KBM-7 (cell line): ENCODE measurements at regions not wholly inside any gene's neighbourhood (a gene's known extent, or its start where the extent isn't known, plus 50 kb on each side); places are given as distances from the start of the nearest gene placed in this dataset.

Source experiments
- DNase-seq: peaks from one replicate; pipeline ENCODE4 v3.0.0-alpha.2; 2015
- in situ Hi-C: fragments of 300-500 bp; cut with MboI; formaldehyde crosslinking; loops from 2 replicates; pipeline ENCODE4 v1.14.3; 2020; ENCODE audit warnings: low sequenced_read_pairs, low pct_unique_long_range_greater_than_20kb, mixed read lengths

DNA sequence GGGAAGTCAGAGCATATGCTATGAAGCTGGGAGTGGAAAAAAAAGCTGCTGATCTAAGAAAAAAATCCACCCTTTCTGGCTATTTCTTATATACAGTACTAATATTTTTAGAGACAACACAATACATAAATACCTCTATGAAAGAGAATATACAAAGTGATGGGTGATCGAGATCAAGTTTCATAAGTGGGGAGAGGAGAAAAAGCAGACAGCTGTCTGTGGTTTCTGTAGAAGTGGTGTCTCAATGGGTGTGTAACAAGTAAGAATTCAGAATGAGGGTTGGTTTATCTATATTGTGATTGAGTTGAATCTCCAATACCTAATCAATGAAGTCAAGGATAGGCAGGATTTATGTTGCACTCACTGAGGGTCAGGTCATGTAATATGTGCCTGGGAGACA, 191.0 kb downstream of the HNMT start:
- in situ Hi-C loops = no loop called here
- no peak for DNase-seq

DNA sequence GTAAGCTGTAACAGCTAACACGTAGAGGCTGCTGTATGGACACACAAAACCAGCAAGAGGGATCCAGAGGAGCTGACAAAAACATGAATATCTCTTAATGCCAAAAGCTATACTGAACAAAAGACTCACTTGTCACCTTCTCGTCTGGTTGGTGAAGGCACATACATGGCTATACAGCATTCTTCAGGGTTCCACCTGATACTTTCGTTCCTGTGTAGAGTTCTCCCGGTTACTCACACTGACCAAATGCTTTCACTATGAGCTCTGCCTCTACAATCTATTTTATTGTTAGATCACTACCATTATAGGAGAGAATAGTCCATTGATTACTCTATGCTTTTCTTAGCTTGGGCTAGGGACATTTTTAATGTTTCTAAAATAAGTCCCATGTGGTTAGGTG, 193.1 kb downstream of the HNMT start:
- in situ Hi-C loops = no loop called here
- DNase-seq = no peak

DNA sequence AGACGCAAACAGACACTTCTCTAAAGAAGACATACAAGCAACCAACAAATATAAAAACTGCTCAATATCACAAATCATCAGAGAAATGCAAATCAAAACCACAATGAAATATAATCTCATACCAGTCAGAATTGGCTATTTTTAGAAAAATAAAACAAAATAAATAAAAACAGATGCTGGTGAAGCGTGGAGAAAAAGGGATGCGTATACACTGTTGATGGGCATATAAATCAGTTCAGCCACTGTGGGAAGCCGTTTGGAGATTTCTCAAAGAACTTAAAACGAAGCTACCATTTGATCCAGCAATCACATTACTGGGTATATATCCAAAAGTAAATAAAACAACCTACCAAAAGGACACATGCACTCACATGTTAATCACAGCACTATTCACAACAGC, 206.2 kb downstream of the HNMT start:
- no peak for DNase-seq
- in situ Hi-C loops = no loop called here

GRCh38 chr2:138171244-138171643, 207.0 kb downstream of the HNMT start:
- no peak for DNase-seq
- in situ Hi-C loops = no loop called here

DNA sequence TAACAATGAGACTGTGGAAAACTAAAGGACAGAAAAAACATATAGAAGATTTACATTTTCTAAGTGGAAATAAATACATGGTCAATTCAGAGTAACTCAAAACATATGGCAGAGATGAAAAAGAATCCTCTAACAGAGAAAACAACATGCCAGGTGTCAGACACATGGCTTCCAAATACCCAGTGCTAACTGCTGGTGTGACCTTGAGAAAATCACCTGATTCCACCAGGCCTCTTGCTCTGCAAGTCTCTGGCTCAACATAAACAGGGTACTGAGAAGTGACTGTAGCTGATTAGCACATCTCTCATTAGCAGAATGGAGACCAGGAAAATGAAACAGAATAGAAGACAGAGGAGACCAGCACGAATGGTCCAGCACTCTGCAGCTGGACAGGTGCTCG, 210.8 kb downstream of the HNMT start:
- DNase-seq = no peak
- in situ Hi-C loops = no loop called here

GRCh38 chr2:138176862-138177439, 212.7 kb downstream of the HNMT start:
- in situ Hi-C loops = no loop called here
- DNase-seq = no peak

DNA sequence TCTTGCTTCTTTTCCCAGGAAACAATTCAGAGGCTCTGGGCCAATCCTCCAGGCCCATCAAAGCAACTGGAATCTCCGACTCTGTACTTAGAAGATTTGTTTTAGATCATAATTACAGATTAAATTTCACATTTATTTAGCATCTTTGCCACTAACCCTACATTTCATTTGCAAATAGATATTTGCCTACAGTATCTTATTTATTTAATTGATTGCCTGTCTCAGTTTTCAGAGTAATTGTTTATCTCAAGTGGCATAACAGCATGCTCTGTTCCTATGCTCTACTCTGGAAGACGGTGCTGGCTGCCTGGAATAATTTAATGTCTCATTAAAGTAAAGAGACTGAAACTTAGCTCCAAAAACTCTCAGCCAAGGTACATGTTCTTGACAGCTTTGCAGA, 213.4 kb downstream of the HNMT start:
- in situ Hi-C loops = no loop called here
- no peak for DNase-seq

DNA sequence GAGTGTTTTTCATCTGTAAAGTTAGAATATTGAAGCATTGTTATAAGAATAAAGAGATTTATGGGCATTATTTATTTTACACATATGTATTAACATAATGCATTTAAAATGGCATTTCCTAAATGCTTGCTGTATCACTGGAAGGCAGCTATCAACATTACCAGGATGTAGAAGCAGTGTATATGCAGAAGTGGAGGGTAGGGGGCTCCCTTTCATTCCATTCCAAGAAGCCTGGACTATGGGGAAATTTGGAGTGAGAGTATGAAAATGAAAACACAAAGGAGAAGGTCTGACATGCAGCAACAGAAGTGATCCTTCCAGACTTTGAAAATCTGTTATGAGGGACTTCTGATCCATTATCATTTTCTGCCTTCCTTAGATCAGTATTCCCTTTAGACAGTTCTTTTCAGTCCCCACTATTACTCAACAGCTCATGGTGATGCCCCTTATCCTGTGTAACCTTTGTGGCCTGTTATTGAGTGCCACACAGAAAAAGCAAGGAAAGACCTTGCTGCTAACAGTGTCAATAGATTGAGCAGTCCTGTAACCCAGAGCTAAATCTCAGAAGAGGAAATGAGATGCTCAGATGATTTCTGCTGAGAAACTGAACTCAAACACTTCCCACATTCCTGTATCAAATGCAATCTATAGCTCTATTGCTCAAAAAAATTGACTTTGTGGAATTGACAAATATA, 216.6 kb downstream of the HNMT start:
- no peak for DNase-seq
- in situ Hi-C loops = no loop called here

DNA sequence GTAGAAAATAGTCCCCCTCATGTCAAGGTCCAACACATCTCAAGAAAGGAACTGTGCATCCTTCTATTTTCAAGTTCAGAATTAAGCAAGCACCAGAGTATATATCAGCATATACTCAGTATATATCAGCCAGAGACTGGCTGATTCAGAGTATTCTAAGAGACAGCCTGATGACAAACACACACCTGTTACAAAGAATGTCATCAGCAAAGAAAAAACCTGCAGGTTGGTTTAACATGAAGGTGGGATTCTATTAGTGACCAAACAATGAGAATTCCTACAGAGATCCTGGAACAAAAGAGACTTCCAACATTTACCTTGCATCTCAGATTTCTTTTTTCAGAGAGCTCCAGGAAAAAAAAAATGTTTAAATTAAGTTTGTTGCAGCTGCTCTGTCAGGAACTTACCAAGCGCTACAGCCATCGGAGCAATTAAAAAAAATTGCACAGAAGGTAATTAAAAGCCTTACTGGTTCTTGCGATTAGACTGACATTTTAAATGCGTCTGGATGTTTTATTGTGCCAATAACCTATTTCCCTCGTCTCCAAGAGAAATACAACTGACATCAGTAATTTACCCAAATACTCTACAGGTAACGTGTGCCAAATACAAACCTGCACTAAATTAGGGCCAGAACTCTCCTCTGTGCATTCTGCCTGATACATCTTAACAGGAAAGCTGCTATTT, 218.1 kb downstream of the HNMT start:
- no peak for DNase-seq
- in situ Hi-C loops = no loop called here

GRCh38 chr2:138182937-138183312, 218.7 kb downstream of the HNMT start:
- in situ Hi-C loops = no loop called here
- no peak for DNase-seq

- DNase-seq = no peak
- in situ Hi-C loops = no loop called here
Observed at GRCh38 chr2:138183705-138184104, 219.4 kb downstream of the HNMT start.

DNA sequence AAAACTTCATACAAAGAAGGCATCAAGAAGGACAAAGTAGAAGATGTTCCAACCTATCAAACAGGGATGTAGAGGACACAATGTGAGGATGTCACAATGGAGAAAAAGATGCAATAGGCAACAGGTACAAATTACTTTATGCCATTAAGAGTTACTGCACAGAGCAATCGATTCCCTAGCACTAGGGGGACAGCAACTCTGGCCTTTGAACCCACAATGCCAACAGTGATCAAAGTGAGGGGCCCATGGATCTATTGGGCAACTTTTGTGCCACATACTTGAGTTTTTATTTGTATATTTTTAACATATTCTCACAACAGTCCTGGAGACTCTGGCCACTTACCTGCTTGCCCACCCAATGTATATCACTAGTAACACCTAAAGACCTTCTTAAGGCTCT, 220.2 kb downstream of the HNMT start:
- in situ Hi-C loops = no loop called here
- DNase-seq = no peak

DNA sequence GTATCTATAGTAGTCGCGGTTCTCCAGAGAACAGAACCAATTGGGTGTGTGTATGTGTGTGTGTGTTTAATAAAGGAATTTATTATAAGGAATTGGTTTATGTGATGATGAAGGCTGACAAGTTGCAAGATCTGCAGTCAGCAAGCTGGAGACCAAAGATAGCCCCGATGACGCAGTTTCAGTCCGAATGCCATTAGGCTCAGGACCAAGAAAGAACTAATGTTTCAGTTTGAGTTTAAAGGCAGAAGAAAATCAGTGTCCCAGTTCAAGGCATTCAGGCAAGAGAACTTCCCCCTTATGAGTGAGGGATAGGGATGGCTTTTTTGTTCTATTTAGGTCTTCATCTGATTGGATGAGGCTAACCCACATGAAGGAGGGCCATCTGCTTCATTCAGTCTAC, 221.6 kb downstream of the HNMT start:
- in situ Hi-C loops = no loop called here
- no peak for DNase-seq

GRCh38 chr2:138187221-138187620, 222.9 kb downstream of the HNMT start:
- in situ Hi-C loops = no loop called here
- DNase-seq = no peak

DNA sequence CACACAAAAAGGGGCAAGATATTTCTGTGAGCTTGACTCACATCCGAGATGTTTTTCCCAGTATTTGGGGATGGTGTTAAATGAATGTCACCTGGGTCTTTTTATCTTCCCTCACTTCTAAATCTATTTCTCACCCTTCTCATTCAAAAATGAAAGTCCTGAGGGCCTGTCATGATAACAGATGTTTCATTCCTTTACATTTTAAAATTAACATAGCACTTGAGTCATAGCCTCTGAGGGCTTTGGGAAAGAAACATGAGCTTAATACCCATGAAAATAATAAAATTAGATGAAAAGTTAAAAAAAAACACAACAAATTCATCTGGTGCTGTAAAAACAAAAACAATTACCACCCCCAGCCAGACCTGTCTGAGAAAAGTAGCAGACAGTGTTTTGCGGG, 226.7 kb downstream of the HNMT start:
- no peak for DNase-seq
- in situ Hi-C loops = no loop called here

- in situ Hi-C loops = no loop called here
- no peak for DNase-seq
Observed at GRCh38 chr2:138193416-138194213, 229.3 kb downstream of the HNMT start.

GRCh38 chr2:138201286-138201685, 237.0 kb downstream of the HNMT start:
- in situ Hi-C loops = no loop called here
- no peak for DNase-seq

- in situ Hi-C loops = no loop called here
- no peak for DNase-seq
Observed at GRCh38 chr2:138202762-138203161, 238.5 kb downstream of the HNMT start.

GRCh38 chr2:138205281-138205680, 241.0 kb downstream of the HNMT start:
- in situ Hi-C loops = no loop called here
- no peak for DNase-seq
